ENCODE measurements at regions not wholly inside any gene's neighbourhood (a gene's known extent, or its start where the extent isn't known, plus 50 kb on each side); places are given as distances from the start of the nearest gene placed in this dataset.

GRCh38 chr1:221824025-221824424 is 82.1 kb upstream of the DUSP10 start:
- no peak for TF ChIP-seq CTCF (IDR thresholded peaks at IDR 0.05)
- TF ChIP-seq POLR2AphosphoS5 (IDR thresholded peaks at IDR 0.05) = no peak
- no peak for TF ChIP-seq POLR2A (IDR thresholded peaks at IDR 0.05)

Measured in stomach (tissue), 4 donors.